ENCODE measurements at regions not wholly inside any gene's neighbourhood (a gene's known extent, or its start where the extent isn't known, plus 50 kb on each side); places are given as distances from the start of the nearest gene placed in this dataset.

- H3K27me3 ChIP-seq (ENCODE audit: insufficient read depth, low read length): no peaks in the 10 kb centered on the region
- H2AFZ ChIP-seq (ENCODE audit: low read length): no peak overlapping the region
- H3K79me2 ChIP-seq (ENCODE audit: insufficient read depth, low read length): no peaks in the 10 kb centered on the region
- H3K36me3 ChIP-seq (ENCODE audit: insufficient read depth, low read length): no peaks in the 10 kb centered on the region
- H3K4me1 ChIP-seq (ENCODE audit: insufficient read depth, low read length, severe bottlenecking): no peaks in the 10 kb centered on the region
- no peak overlapping the region for H3K4me3 ChIP-seq (ENCODE audit: low read depth, low read length, poor library complexity, severe bottlenecking)
- H3K9me3 ChIP-seq (ENCODE audit: low read length): no peaks in the 10 kb centered on the region
- H4K20me1 ChIP-seq (ENCODE audit: insufficient read depth, low read length): no peaks in the 10 kb centered on the region
- H3K4me2 ChIP-seq (ENCODE audit: low read length): no peak overlapping the region
- H3K27ac ChIP-seq (ENCODE audit: low read depth, low read length, poor library complexity, severe bottlenecking): no peak overlapping the region
- no peak overlapping the region for H3K9ac ChIP-seq (ENCODE audit: low read length)
- no peaks in the 10 kb centered on the region for H3K9me2 ChIP-seq (ENCODE audit: low read depth, low read length)
- TF ChIP-seq EZH2 (IDR thresholded peaks at IDR 0.05; ENCODE audit: borderline replicate concordance, low read length) (no peak), CTCF (IDR thresholded peaks at IDR 0.05; ENCODE audit: low read length) (no peak)
- no peaks in the 10 kb centered on the region for H3F3A ChIP-seq (ENCODE audit: insufficient read depth, low read length)
These were observed 807.4 kb upstream of the ADGRL2 start for GRCh38 chr1:80993154-80993980.

DNA sequence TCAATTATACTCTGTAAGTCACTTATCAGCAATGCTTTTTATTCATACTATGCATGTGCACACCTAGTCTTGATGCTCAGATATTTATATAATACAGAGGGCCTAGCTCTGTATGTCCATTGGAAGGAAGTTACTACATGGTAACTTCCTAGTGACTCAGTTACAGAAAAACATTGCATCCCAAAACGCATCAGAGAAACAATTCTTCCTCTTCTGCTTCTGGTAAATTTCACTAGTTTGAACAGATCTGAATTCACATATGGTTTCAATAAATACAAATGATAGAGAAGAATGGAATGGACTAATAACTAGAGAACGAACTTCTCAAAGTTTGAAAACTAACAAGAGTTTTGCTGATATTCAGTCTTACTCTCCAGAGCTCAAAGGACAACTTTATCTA is 811.3 kb upstream of the ADGRL2 start:
- Histone ChIP-seq H3K4me3 (ENCODE audit: low read depth, low read length, poor library complexity, severe bottlenecking) (no peak overlapping the region), H3K27me3 (ENCODE audit: insufficient read depth, low read length) (no peaks in the 10 kb centered on the region), H4K20me1 (ENCODE audit: insufficient read depth, low read length) (no peaks in the 10 kb centered on the region), H3K27ac (ENCODE audit: low read depth, low read length, poor library complexity, severe bottlenecking) (no peak overlapping the region), H3K9me3 (ENCODE audit: low read length) (no peaks in the 10 kb centered on the region), H3K9me2 (ENCODE audit: low read depth, low read length) (no peaks in the 10 kb centered on the region), H2AFZ (ENCODE audit: low read length) (no peak overlapping the region), H3K79me2 (ENCODE audit: insufficient read depth, low read length) (no peaks in the 10 kb centered on the region), H3K4me2 (ENCODE audit: low read length) (no peak overlapping the region), H3K9ac (ENCODE audit: low read length) (no peak overlapping the region), H3K36me3 (ENCODE audit: insufficient read depth, low read length) (no peaks in the 10 kb centered on the region), H3F3A (ENCODE audit: insufficient read depth, low read length) (no peaks in the 10 kb centered on the region), H3K4me1 (ENCODE audit: insufficient read depth, low read length, severe bottlenecking) (no peaks in the 10 kb centered on the region)
- TF ChIP-seq EZH2 (IDR thresholded peaks at IDR 0.05; ENCODE audit: borderline replicate concordance, low read length) (no peak), CTCF (IDR thresholded peaks at IDR 0.05; ENCODE audit: low read length) (no peak)

- Histone ChIP-seq H3K4me2 (ENCODE audit: low read length) (no peak overlapping the region), H3K9me3 (ENCODE audit: low read length) (no peaks in the 10 kb centered on the region), H3K4me1 (ENCODE audit: insufficient read depth, low read length, severe bottlenecking) (no peaks in the 10 kb centered on the region), H3K27me3 (ENCODE audit: insufficient read depth, low read length) (no peaks in the 10 kb centered on the region), H3K4me3 (ENCODE audit: low read depth, low read length, poor library complexity, severe bottlenecking) (no peak overlapping the region), H3K79me2 (ENCODE audit: insufficient read depth, low read length) (no peaks in the 10 kb centered on the region), H4K20me1 (ENCODE audit: insufficient read depth, low read length) (no peaks in the 10 kb centered on the region), H3F3A (ENCODE audit: insufficient read depth, low read length) (no peaks in the 10 kb centered on the region), H3K27ac (ENCODE audit: low read depth, low read length, poor library complexity, severe bottlenecking) (no peak overlapping the region), H3K36me3 (ENCODE audit: insufficient read depth, low read length) (no peaks in the 10 kb centered on the region), H2AFZ (ENCODE audit: low read length) (no peak overlapping the region), H3K9me2 (ENCODE audit: low read depth, low read length) (no peaks in the 10 kb centered on the region), H3K9ac (ENCODE audit: low read length) (no peak overlapping the region)
- TF ChIP-seq CTCF (IDR thresholded peaks at IDR 0.05; ENCODE audit: low read length): no peak
- no peak for TF ChIP-seq EZH2 (IDR thresholded peaks at IDR 0.05; ENCODE audit: borderline replicate concordance, low read length)
These were observed 811.8 kb upstream of the ADGRL2 start for GRCh38 chr1:80988926-80989325.
